Heart left ventricle (tissue), 16 donors: ENCODE measurements at regions not wholly inside any gene's neighbourhood (a gene's known extent, or its start where the extent isn't known, plus 50 kb on each side); places are given as distances from the start of the nearest gene placed in this dataset.

Source experiments
- ATAC-seq, 4 donors: fragments of 200-7000 bp; cut with Tn5 transposase; one replicate each; pipeline ENCODE4 v1.9.1; 2020 to 2022; ENCODE audit warnings: moderate library complexity in 4 of 4, mild to moderate bottlenecking in 3 of 4, moderate number of reproducible peaks in 1 of 4
- DNase-seq, 5 donors: peaks; one replicate each; pipeline ENCODE4 v3.0.0-alpha.2; 2020
- H3K27ac ChIP-seq, 12 donors: fragments of 200-600 bp; sonication (generic) in 4 of 12; one replicate each; pipeline versions ENCODE4 v1.5.0 to v1.8.0; 2016 to 2022; ENCODE audit warnings: mild to moderate bottlenecking in 2 of 12
- H3K27me3 ChIP-seq, 9 donors: fragments of 200-600 bp; sonication (generic) in 2 of 9; one replicate each; pipeline versions ENCODE4 v1.5.1 to v1.8.0; 2016 to 2022; ENCODE audit warnings: mild to moderate bottlenecking in 3 of 9
- H3K36me3 ChIP-seq, 9 donors: fragments of 200-600 bp; sonication (generic) in 2 of 9; one replicate each; pipeline versions ENCODE4 v1.5.0 to v1.8.0; 2018 to 2022; ENCODE audit warnings: mild to moderate bottlenecking in 2 of 9
- H3K4me1 ChIP-seq, 12 donors: fragments of 200-600 bp; sonication (generic) in 4 of 12; one replicate each; pipeline versions ENCODE4 v1.5.0 to v1.8.0; 2016 to 2022; ENCODE audit warnings: mild to moderate bottlenecking in 3 of 12
- H3K4me3 ChIP-seq, 12 donors: fragments of 200-600 bp; sonication (generic) in 4 of 12; one replicate each; pipeline versions ENCODE4 v1.5.0 to v1.8.0; 2017 to 2022; ENCODE audit warnings: mild to moderate bottlenecking in 9 of 12, moderate library complexity in 4 of 12
- H3K9me3 ChIP-seq, 12 donors: fragments of 200-600 bp; sonication (generic) in 4 of 12; one replicate each; pipeline versions ENCODE4 v1.5.0 to v1.8.0; 2016 to 2022; ENCODE audit warnings: mild to moderate bottlenecking in 1 of 12
- CTCF ChIP-seq, 12 donors: fragments of 200-600 bp; sonication (generic) in 4 of 12; IDR thresholded peaks; one replicate each; pipeline versions ENCODE4 v1.5.0 to v1.8.0; 2018 to 2022; ENCODE audit warnings: antibody characterized with exemption in 12 of 12, mild to moderate bottlenecking in 5 of 12
- POLR2A ChIP-seq, 2 donors: fragments of 450-650 bp; IDR thresholded peaks; one replicate each; pipeline ENCODE4 v1.6.1; 2017; ENCODE audit warnings: antibody characterized with exemption in 2 of 2, mild to moderate bottlenecking in 2 of 2, moderate library complexity in 2 of 2
- WGBS, 4 donors: extraction: QIAGEN DNeasy Blood & Tissue Kit in 2 of 4; methylation state at CpG; one replicate each; pipeline versions ENCODE4 v1.1.5 to v1.1.7; 2013 to 2018; 5-methylcytosine and 5-hydroxymethylcytosine counted together
- intact Hi-C, 10 donors: fragments of 100-400 bp; cut with DNase I; formaldehyde crosslinking; loops; one replicate each; pipeline versions ENCODE4 v1.11.1 to v1.14.2; 2022
- donor health status: ischemic (EF 13 %, LVEDD 7.1; RV severe dilation, severe dysfunction).
- donor health status: healthy with polysubstance abuse.
- donor health status: DM: no; HTN: yes; CAD: no.
- donor health status: DM: no; HTN: no; CAD: no.
- donor health status: ischemic (EF 25% LVEDD 6.9; RV normal size, moderate dysfunction).
- donor health status: ischemic (EF 25% LVEDD 5.7; RV mildly dilated, moderate dysfunction).
- donor health status: healthy.
- donor health status: DM: yes; HTN: yes; CAD: no.
- donor health status: ischemic (EF 35%, LVEDD 5.7; RV mildly dilated, moderate dysfunction).
- donor health status: nonischemic (EF 11% LVEDD 7.7; RV severe dilation, severe dysfunction).
- donor health status: DM: yes; HTN: yes; CAD: no.
- donor health status: PGD.
- donor health status: ischemic (EF 29% LVEDD 5.4; RV normal size, mild dysfunction).
- donor health status: nonischemic (EF 23%, LVEDD 6.1; RV moderate dilation, normal function).

GRCh38 chr4:43331226-43332051, 438.9 kb downstream of the GRXCR1 start:
- no peaks in the 10 kb centered on the region for H3K4me1 ChIP-seq
- TF ChIP-seq CTCF (IDR thresholded peaks at IDR 0.05): no peak
- TF ChIP-seq POLR2A (IDR thresholded peaks at IDR 0.05): no peak
- no peaks in the 10 kb centered on the region for H3K27me3 ChIP-seq
- DNase-seq: no peak
- H3K4me3 ChIP-seq: no peak overlapping the region
- no peak overlapping the region for H3K27ac ChIP-seq
- no peaks in the 10 kb centered on the region for H3K9me3 ChIP-seq
- 53 to 78% (median 67%) methylated on average over 1 of the region's 1 CpG for WGBS, 4 donors
- intact Hi-C loops: no loop called here
- no peak for ATAC-seq
- H3K36me3 ChIP-seq: no peaks in the 10 kb centered on the region

- intact Hi-C loops: no loop called here
- DNase-seq: no peak
- no peak for TF ChIP-seq POLR2A (IDR thresholded peaks at IDR 0.05)
- no peak for TF ChIP-seq CTCF (IDR thresholded peaks at IDR 0.05)
- no peak overlapping the region for H3K27ac ChIP-seq
- no peak overlapping the region for H3K4me3 ChIP-seq
- no peaks in the 10 kb centered on the region for H3K9me3 ChIP-seq
- no peaks in the 10 kb centered on the region for H3K36me3 ChIP-seq
- no peaks in the 10 kb centered on the region for H3K27me3 ChIP-seq
- H3K4me1 ChIP-seq: no peaks in the 10 kb centered on the region
- no peak for ATAC-seq
These were observed 439.5 kb downstream of the GRXCR1 start for GRCh38 chr4:43332052-43332425.

GRCh38 chr4:43337707-43338106, 445.2 kb downstream of the GRXCR1 start:
- no peak overlapping the region for H3K4me3 ChIP-seq
- ATAC-seq: no peak
- no peaks in the 10 kb centered on the region for H3K9me3 ChIP-seq

GRCh38 chr4:43339435-43339834, 446.9 kb downstream of the GRXCR1 start:
- DNase-seq (no peak), ATAC-seq (no peak)
- intact Hi-C loops: no loop called here
- Histone ChIP-seq H3K4me3 (no peak overlapping the region), H3K36me3 (no peaks in the 10 kb centered on the region), H3K27ac (no peak overlapping the region), H3K27me3 (no peaks in the 10 kb centered on the region), H3K9me3 (peaks cover 0 to 3% (median 0%) of the 10 kb centered on the region in 12 donors), H3K4me1 (no peaks in the 10 kb centered on the region)
- no peak for TF ChIP-seq CTCF (IDR thresholded peaks at IDR 0.05)
- TF ChIP-seq POLR2A (IDR thresholded peaks at IDR 0.05): no peak

More at GRCh38 chr4:43337707-43338106, 445.2 kb downstream of the GRXCR1 start:
- H3K4me1 ChIP-seq: no peaks in the 10 kb centered on the region
- intact Hi-C loops: no loop called here
- no peaks in the 10 kb centered on the region for H3K36me3 ChIP-seq
- no peaks in the 10 kb centered on the region for H3K27me3 ChIP-seq
- DNase-seq: no peak
- TF ChIP-seq POLR2A (IDR thresholded peaks at IDR 0.05): no peak
- TF ChIP-seq CTCF (IDR thresholded peaks at IDR 0.05): no peak
- no peak overlapping the region for H3K27ac ChIP-seq
